K562 (cell line): ENCODE measurements at regions not wholly inside any gene's neighbourhood (a gene's known extent, or its start where the extent isn't known, plus 50 kb on each side); places are given as distances from the start of the nearest gene placed in this dataset.

ENCODE experiments used
- ATAC-seq: fragments of 200-7000 bp; cut with Tn5 transposase; 3 replicates; pipeline ENCODE4 v1.9.1; 2020; ENCODE audit warnings: moderate library complexity
- BruUV-seq: library from RNA; stranded (reverse); fragments of 400-500 nt; replicated peaks from 2 replicates; lab custom pipeline; 2021; lab: Mats Ljungman, UMichigan
- CTCF ChIA-PET: fragments of 300-600 bp; formaldehyde crosslinking; extraction: SDS; loops from one replicate; lab custom pipeline; 2021; ENCODE audit warnings: low intra/inter-chr PET ratio; lab: Yijun Ruan, JAX
- POLR2A ChIA-PET: fragments of 300-600, 350-650 bp; sonication (Branson Sonifier 250); formaldehyde crosslinking; extraction: SDS; loops from one replicate; lab custom pipeline; 2021; ENCODE audit warnings: antibody characterized with exemption, inconsistent platforms; lab: Yijun Ruan, JAX
- DNase-seq, 4 experiments: peaks; one replicate each; pipeline versions ENCODE4 v3.0.0 to v3.0.0-alpha.2; 2011 to 2018; ENCODE audit warnings: low spot score in 3 of 4, mixed read lengths in 3 of 4; ENCODE audit errors: extremely low read depth in 1 of 4
- FAIRE-seq: peaks from 2 replicates; lab custom pipeline; 2011; peaks lifted over from hg19 to GRCh38; lab: Jason Lieb, UNC
- H2AFZ ChIP-seq: 2 replicates; pipeline ENCODE4 v1.6.0; 2011; ENCODE audit warnings: low read depth, low read length, control low read depth, inconsistent platforms
- H3K27ac ChIP-seq: fragments of 200-600 bp; 3 replicates; pipeline ENCODE4 v1.8.0; 2011; ENCODE audit warnings: low read depth, mild to moderate bottlenecking, control low read depth, inconsistent platforms, low read length, moderate library complexity, mixed read lengths; ENCODE audit errors: extremely low read depth
- H3K27me3 ChIP-seq, 2 experiments: fragments of 300-600 bp in 1 of 2; 2 replicates in 1 of 2; 3 replicates in 1 of 2; pipeline versions ENCODE4 v1.6.0 to v1.8.0; 2011; ENCODE audit warnings: inconsistent platforms in 2 of 2, low read length in 2 of 2, mild to moderate bottlenecking in 1 of 2, mixed read lengths in 1 of 2, moderate library complexity in 1 of 2; ENCODE audit not compliant: control insufficient read depth in 2 of 2, insufficient read depth in 2 of 2
- H3K36me3 ChIP-seq: fragments of 300-600 bp; 3 replicates; pipeline ENCODE4 v1.8.0; 2011; ENCODE audit warnings: mild to moderate bottlenecking, low read length, inconsistent platforms; ENCODE audit not compliant: control insufficient read depth, insufficient read depth
- H3K4me1 ChIP-seq, 2 experiments: fragments of 200-600 bp in 1 of 2; replicated peaks in 1 of 2; 2 replicates in 1 of 2; 3 replicates in 1 of 2; pipeline versions ENCODE4 v1.5.1 to v1.8.0; 2011; ENCODE audit warnings: inconsistent platforms in 2 of 2, low read length in 2 of 2, mild to moderate bottlenecking in 1 of 2, mixed read lengths in 1 of 2, moderate library complexity in 1 of 2; ENCODE audit not compliant: control insufficient read depth in 2 of 2, insufficient read depth in 2 of 2
- H3K4me2 ChIP-seq: 2 replicates; pipeline ENCODE4 v1.6.1; 2011; ENCODE audit warnings: low read length, control low read depth, inconsistent platforms, mixed read lengths; ENCODE audit not compliant: insufficient read depth
- H3K4me3 ChIP-seq: fragments of 200-600 bp; sonication (generic), shearing (Covaris generic); 2 replicates; pipeline ENCODE4 v1.5.1; 2016; ENCODE audit warnings: control low read depth, inconsistent platforms
- H3K79me2 ChIP-seq: fragments of 200-600 bp; 3 replicates; pipeline ENCODE4 v1.8.0; 2011; ENCODE audit warnings: low read length, inconsistent platforms; ENCODE audit not compliant: control insufficient read depth, insufficient read depth
- H3K9ac ChIP-seq, 2 experiments: 2 replicates each; pipeline versions ENCODE4 v1.6.0 to v1.6.1; 2011; ENCODE audit warnings: low read depth in 2 of 2, low read length in 2 of 2, control low read depth in 1 of 2, inconsistent platforms in 1 of 2, mild to moderate bottlenecking in 1 of 2, mixed read lengths in 1 of 2; ENCODE audit not compliant: insufficient read depth in 1 of 2
- H3K9me1 ChIP-seq: one replicate; pipeline ENCODE4 v1.6.0; 2011; ENCODE audit warnings: inconsistent platforms, mild to moderate bottlenecking, low read length, moderate library complexity; ENCODE audit not compliant: control insufficient read depth, insufficient read depth
- H3K9me3 ChIP-seq: replicated peaks from 2 replicates; pipeline ENCODE4 v1.5.1; 2011; ENCODE audit warnings: low read depth, low read length, inconsistent platforms; ENCODE audit not compliant: control insufficient read depth, insufficient read depth
- H4K20me1 ChIP-seq: replicated peaks from 2 replicates; pipeline ENCODE4 v1.6.1; 2011; ENCODE audit warnings: low read length, inconsistent platforms, mixed read lengths; ENCODE audit not compliant: control insufficient read depth, insufficient read depth
- HES1 ChIP-seq: fragments of 450-650 bp; IDR thresholded peaks from 2 replicates; pipeline ENCODE4 v1.6.1; 2016; ENCODE audit warnings: low read depth, mild to moderate bottlenecking, moderate library complexity
- MYBL2 ChIP-seq, 2 experiments: fragments of 450-650 bp in 1 of 2; sonication (generic) in 1 of 2; formaldehyde crosslinking in 1 of 2; IDR thresholded peaks; 2 replicates each; pipeline versions ENCODE4 v1.6.1 to v1.8.1; 2017 to 2022; ENCODE audit warnings: borderline replicate concordance in 1 of 2, inconsistent platforms in 1 of 2, low read depth in 1 of 2, mild to moderate bottlenecking in 1 of 2, missing genetic modification reagents in 1 of 2, moderate library complexity in 1 of 2
- NEUROD1 ChIP-seq: fragments of 150-350 bp; IDR thresholded peaks from 2 replicates; pipeline ENCODE4 v1.6.1; 2014; ENCODE audit warnings: borderline replicate concordance, low read length, low read depth; ENCODE audit not compliant: partially characterized antibody
- NFIC ChIP-seq: fragments of 450-650 bp; IDR thresholded peaks from 2 replicates; pipeline ENCODE4 v1.6.1; 2017; ENCODE audit warnings: mild to moderate bottlenecking, inconsistent platforms
- NFXL1 ChIP-seq: fragments of 450-650 bp; formaldehyde crosslinking; IDR thresholded peaks from 2 replicates; pipeline ENCODE4 v1.4.0; 2021; ENCODE audit warnings: mild to moderate bottlenecking
- PRPF4 ChIP-seq: fragments of 200-400 bp; formaldehyde crosslinking; IDR thresholded peaks from one replicate; pipeline ENCODE4 v1.6.1; 2017; ENCODE audit warnings: low read length, low read depth, mild to moderate bottlenecking; ENCODE audit not compliant: insufficient read depth, poor library complexity, severe bottlenecking
- PTTG1 ChIP-seq: fragments of 450-650 bp; IDR thresholded peaks from 2 replicates; pipeline ENCODE4 v1.6.1; 2016; ENCODE audit warnings: low read depth, mild to moderate bottlenecking, missing genetic modification characterization, missing compliant biosample characterization
- SPI1 ChIP-seq: IDR thresholded peaks from 2 replicates; pipeline ENCODE4 v1.6.1; 2011; ENCODE audit warnings: low read depth, low read length, control low read depth, borderline replicate concordance
- TRIM25 ChIP-seq: fragments of 450-650 bp; IDR thresholded peaks from 2 replicates; pipeline ENCODE4 v1.7.0; 2016; ENCODE audit warnings: borderline replicate concordance
- ZBED1 ChIP-seq: IDR thresholded peaks from 2 replicates; pipeline ENCODE4 v1.6.1; 2014
- ZNF217 ChIP-seq: sonication (generic); formaldehyde crosslinking; IDR thresholded peaks from 2 replicates; pipeline ENCODE4 v1.8.0; 2022; ENCODE audit warnings: mild to moderate bottlenecking, missing genetic modification reagents
- ZNF384 ChIP-seq: IDR thresholded peaks from 2 replicates; pipeline ENCODE4 v1.6.1; 2012; ENCODE audit warnings: low read depth, low read length, improper control_type of control experiment
- ZNF431 ChIP-seq: sonication (generic); formaldehyde crosslinking; IDR thresholded peaks from 2 replicates; pipeline ENCODE4 v1.8.0; 2022; ENCODE audit warnings: mild to moderate bottlenecking, missing genetic modification reagents
- WGBS: fragments of 100-300 bp; shearing (Covaris generic); methylation state at CpG from one replicate; pipeline ENCODE4 v1.1.6; 2016; ENCODE audit warnings: low coverage, mixed read lengths; ENCODE audit not compliant: insufficient coverage; ENCODE audit errors: missing lambda C conversion rate; 5-methylcytosine and 5-hydroxymethylcytosine counted together
- in situ Hi-C: fragments of 300-500 bp; cut with MboI; formaldehyde crosslinking; loops from 4 replicates; pipeline ENCODE4 v1.15.0; 2018; ENCODE audit warnings: inconsistent platforms, mixed read lengths
- intact Hi-C: fragments of 100-400 bp; cut with micrococcal nuclease; formaldehyde crosslinking; loops from 2 replicates; pipeline ENCODE4 v1.14.2; 2022

- Histone ChIP-seq H3K9ac (no peak overlapping the region), H3K36me3 (no peaks in the 10 kb centered on the region), H3K4me1 (no peaks in the 10 kb centered on the region; a peak in 1 of 5 replicates), H3K4me3 (no peak overlapping the region), H3K9me1 (no peaks in the 10 kb centered on the region), H2AFZ (no peak overlapping the region), H3K79me2 (no peaks in the 10 kb centered on the region), H3K9me3 (no peaks in the 10 kb centered on the region), H3K27me3 (peaks cover 0 to 5% of the 10 kb centered on the region in 2 experiments; a peak in 1 of 5 replicates), H4K20me1 (no peaks in the 10 kb centered on the region)
- ChIA-PET CTCF (no interaction called here), POLR2A (no interaction called here)
- intact Hi-C loops, result no loop called here
- no peak for FAIRE-seq
- ATAC-seq, result no peak
- WGBS, result 5% methylated on average over 10 of the region's 13 CpGs
- no peak for DNase-seq
- no TSS peak for BruUV-seq
- in situ Hi-C loops, result loop anchor here (25.0 kb wide), 1 partner anchor 189 kb away; no protein-coding TSS in a partner anchor
- no peak for TF ChIP-seq ZNF217 (CRISPR knock-in tag)
- TF ChIP-seq, all 486 proteins: peak for 0
- H3K27ac ChIP-seq, result no peak overlapping the region
- no peak overlapping the region for H3K4me2 ChIP-seq
These were observed 483.4 kb downstream of the SPATA31A7 start for GRCh38 chr9:61673247-61673646.

GRCh38 chr9:61673664-61674381 lies 484.0 kb downstream of the SPATA31A7 start:
- ChIA-PET POLR2A (no interaction called here), CTCF (no interaction called here)
- peaks cover 0 to 5% of the 10 kb centered on the region in 2 experiments; a peak in 1 of 5 replicates for H3K27me3 ChIP-seq
- in situ Hi-C loops (loop anchor here (25.0 kb wide), 1 partner anchor 188 kb away; no protein-coding TSS in a partner anchor), intact Hi-C loops (no loop called here)
- H3K9ac ChIP-seq, result no peak overlapping the region
- H3K4me3 ChIP-seq, result no peak overlapping the region
- WGBS, result 26% methylated on average over 37 of the region's 39 CpGs
- no TSS peak for BruUV-seq
- H3K36me3 ChIP-seq, result no peaks in the 10 kb centered on the region
- DNase-seq (no peak), ATAC-seq (no peak), FAIRE-seq (no peak)
- no peaks in the 10 kb centered on the region for H4K20me1 ChIP-seq
- no peak overlapping the region for H3K27ac ChIP-seq
- no peak overlapping the region for H2AFZ ChIP-seq
- no peak overlapping the region for H3K4me2 ChIP-seq
- H3K4me1 ChIP-seq, result no peaks in the 10 kb centered on the region; a peak in 1 of 5 replicates
- no peaks in the 10 kb centered on the region for H3K9me3 ChIP-seq
- H3K9me1 ChIP-seq, result no peaks in the 10 kb centered on the region
- H3K79me2 ChIP-seq, result no peaks in the 10 kb centered on the region
- TF ChIP-seq MYBL2 (IDR thresholded peaks at IDR 0.05; ENCODE audit: low read depth) (no peak), MYBL2 (CRISPR knock-in tag; IDR thresholded peaks at IDR 0.05; ENCODE audit: borderline replicate concordance) (no peak), NFIC (no peak), PRPF4 (no peak), TRIM25 (no peak), HES1 (no peak), PTTG1 (tag) (no peak), ZNF384 (no peak), ZBED1 (no peak), NFXL1 (CRISPR knock-in tag) (no peak), NEUROD1 (no peak), ZNF431 (CRISPR knock-in tag) (no peak), SPI1 (no peak)
